ENCODE measurements at regions not wholly inside any gene's neighbourhood (a gene's known extent, or its start where the extent isn't known, plus 50 kb on each side); places are given as distances from the start of the nearest gene placed in this dataset.

- no peak overlapping the region for H3K4me3 ChIP-seq (ENCODE audit: low read depth, low read length)
- TF ChIP-seq CTCF (conservative IDR thresholded peaks at IDR 0.05; ENCODE audit: low read depth, low read length) = no peak
- DNase-seq (ENCODE audit: low read depth) = no peak
Observed at GRCh38 chr1:38741341-38741740, 118.2 kb downstream of the RRAGC start.

GRCh38 chr1:38740487-38740886 is 119.1 kb downstream of the RRAGC start:
- no peak for DNase-seq (ENCODE audit: low read depth)
- TF ChIP-seq CTCF (conservative IDR thresholded peaks at IDR 0.05; ENCODE audit: low read depth, low read length) = no peak
- no peak overlapping the region for H3K4me3 ChIP-seq (ENCODE audit: low read depth, low read length)

- DNase-seq (ENCODE audit: low read depth) = no peak
- no peak overlapping the region for H3K4me3 ChIP-seq (ENCODE audit: low read depth, low read length)
- no peak for TF ChIP-seq CTCF (conservative IDR thresholded peaks at IDR 0.05; ENCODE audit: low read depth, low read length)
Observed at GRCh38 chr1:38738207-38738606, 121.4 kb downstream of the RRAGC start.

GRCh38 chr1:38736399-38736798 is 123.2 kb downstream of the RRAGC start:
- TF ChIP-seq CTCF (conservative IDR thresholded peaks at IDR 0.05; ENCODE audit: low read depth, low read length) = no peak
- no peak overlapping the region for H3K4me3 ChIP-seq (ENCODE audit: low read depth, low read length)
- no peak for DNase-seq (ENCODE audit: low read depth)

GRCh38 chr1:38735651-38736161 is 123.9 kb downstream of the RRAGC start:
- no peak for DNase-seq (ENCODE audit: low read depth)
- no peak overlapping the region for H3K4me3 ChIP-seq (ENCODE audit: low read depth, low read length)
- no peak for TF ChIP-seq CTCF (conservative IDR thresholded peaks at IDR 0.05; ENCODE audit: low read depth, low read length)

GRCh38 chr1:38733761-38734160 is 125.8 kb downstream of the RRAGC start:
- no peak for DNase-seq (ENCODE audit: low read depth)

More at GRCh38 chr1:38733761-38734160, 125.8 kb downstream of the RRAGC start:
- no peak overlapping the region for H3K4me3 ChIP-seq (ENCODE audit: low read depth, low read length)
- no peak for TF ChIP-seq CTCF (conservative IDR thresholded peaks at IDR 0.05; ENCODE audit: low read depth, low read length)
